Upper lobe of left lung (tissue), 4 donors: ENCODE measurements at regions not wholly inside any gene's neighbourhood (a gene's known extent, or its start where the extent isn't known, plus 50 kb on each side); places are given as distances from the start of the nearest gene placed in this dataset.

Experiments used
- EP300 ChIP-seq, 4 donors: sonication (generic); formaldehyde crosslinking; IDR thresholded peaks; one replicate each; pipeline ENCODE4 v1.5.1; 2017; ENCODE audit warnings: antibody characterized with exemption in 4 of 4, control low read depth in 2 of 4
- POLR2A ChIP-seq, 4 donors: fragments of 450-650 bp; IDR thresholded peaks; one replicate each; pipeline ENCODE4 v1.5.1; 2016 to 2017; ENCODE audit warnings: antibody characterized with exemption in 4 of 4, mild to moderate bottlenecking in 2 of 4
- POLR2AphosphoS5 ChIP-seq, 2 donors: sonication (generic); formaldehyde crosslinking; IDR thresholded peaks; one replicate each; pipeline ENCODE4 v1.5.1; 2017; ENCODE audit warnings: antibody characterized with exemption in 2 of 2
- TF ChIP-seq, protein P1 (sequence below), 6 experiments: fragments of 450-650 bp in 4 of 6; fragments of 200-600 bp in 2 of 6; sonication (generic) in 2 of 6; IDR thresholded peaks; one replicate each; pipeline ENCODE4 v1.5.1; 2016 to 2019; ENCODE audit warnings: antibody characterized with exemption in 6 of 6

DNA sequence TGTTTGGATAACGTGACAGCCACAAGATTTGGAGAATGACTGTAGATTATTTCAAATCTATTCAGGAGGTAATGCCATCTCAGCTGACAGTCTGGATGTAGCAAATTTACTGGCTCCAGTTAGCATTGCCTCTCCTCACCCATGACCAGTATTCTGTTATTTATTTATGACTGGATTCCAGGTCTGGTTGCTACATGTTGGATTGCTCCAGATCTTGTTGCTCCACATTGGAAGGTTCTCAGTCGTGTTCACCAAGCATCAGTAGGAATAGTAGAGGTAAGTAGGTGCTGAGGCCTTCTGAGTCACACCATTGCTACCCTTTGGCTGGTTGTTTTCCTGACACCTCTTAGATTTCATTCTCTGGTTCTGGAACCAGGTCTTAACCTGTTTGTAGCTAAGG lies 69.5 kb upstream of the ELOVL5 start:
- TF ChIP-seq, protein P1, sequence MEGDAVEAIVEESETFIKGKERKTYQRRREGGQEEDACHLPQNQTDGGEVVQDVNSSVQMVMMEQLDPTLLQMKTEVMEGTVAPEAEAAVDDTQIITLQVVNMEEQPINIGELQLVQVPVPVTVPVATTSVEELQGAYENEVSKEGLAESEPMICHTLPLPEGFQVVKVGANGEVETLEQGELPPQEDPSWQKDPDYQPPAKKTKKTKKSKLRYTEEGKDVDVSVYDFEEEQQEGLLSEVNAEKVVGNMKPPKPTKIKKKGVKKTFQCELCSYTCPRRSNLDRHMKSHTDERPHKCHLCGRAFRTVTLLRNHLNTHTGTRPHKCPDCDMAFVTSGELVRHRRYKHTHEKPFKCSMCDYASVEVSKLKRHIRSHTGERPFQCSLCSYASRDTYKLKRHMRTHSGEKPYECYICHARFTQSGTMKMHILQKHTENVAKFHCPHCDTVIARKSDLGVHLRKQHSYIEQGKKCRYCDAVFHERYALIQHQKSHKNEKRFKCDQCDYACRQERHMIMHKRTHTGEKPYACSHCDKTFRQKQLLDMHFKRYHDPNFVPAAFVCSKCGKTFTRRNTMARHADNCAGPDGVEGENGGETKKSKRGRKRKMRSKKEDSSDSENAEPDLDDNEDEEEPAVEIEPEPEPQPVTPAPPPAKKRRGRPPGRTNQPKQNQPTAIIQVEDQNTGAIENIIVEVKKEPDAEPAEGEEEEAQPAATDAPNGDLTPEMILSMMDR (IDR thresholded peaks at IDR 0.05) = no peak
- TF ChIP-seq EP300 (IDR thresholded peaks at IDR 0.05) (no peak), POLR2A (IDR thresholded peaks at IDR 0.05) (no peak), POLR2AphosphoS5 (IDR thresholded peaks at IDR 0.05) (no peak)
